Gastrocnemius medialis (tissue), 4 donors: ENCODE measurements at regions not wholly inside any gene's neighbourhood (a gene's known extent, or its start where the extent isn't known, plus 50 kb on each side); places are given as distances from the start of the nearest gene placed in this dataset.

Experiments used
- CTCF ChIP-seq, 5 experiments: fragments of 450-650 bp in 3 of 5; fragments of 200-600 bp in 2 of 5; sonication (generic) in 2 of 5; IDR thresholded peaks in 4 of 5; conservative IDR thresholded peaks in 1 of 5; 1 replicate in 4 of 5; 2 replicates in 1 of 5; pipeline ENCODE4 v1.5.1; 2016 to 2019; ENCODE audit warnings: antibody characterized with exemption in 5 of 5, mild to moderate bottlenecking in 3 of 5, moderate library complexity in 3 of 5
- POLR2A ChIP-seq, 2 donors: fragments of 450-650 bp; IDR thresholded peaks; one replicate each; pipeline ENCODE4 v1.6.1; 2017; ENCODE audit warnings: antibody characterized with exemption in 2 of 2, mild to moderate bottlenecking in 2 of 2, moderate library complexity in 2 of 2

GRCh38 chr7:72490301-72490700 lies 78.2 kb upstream of the CALN1 start:
- TF ChIP-seq CTCF (IDR thresholded peaks at IDR 0.05 in 4 of 5, conservative IDR thresholded peaks at IDR 0.05 in 1 of 5) (no peak), POLR2A (IDR thresholded peaks at IDR 0.05) (no peak)
